ENCODE measurements at regions not wholly inside any gene's neighbourhood (a gene's known extent, or its start where the extent isn't known, plus 50 kb on each side); places are given as distances from the start of the nearest gene placed in this dataset.

DNA sequence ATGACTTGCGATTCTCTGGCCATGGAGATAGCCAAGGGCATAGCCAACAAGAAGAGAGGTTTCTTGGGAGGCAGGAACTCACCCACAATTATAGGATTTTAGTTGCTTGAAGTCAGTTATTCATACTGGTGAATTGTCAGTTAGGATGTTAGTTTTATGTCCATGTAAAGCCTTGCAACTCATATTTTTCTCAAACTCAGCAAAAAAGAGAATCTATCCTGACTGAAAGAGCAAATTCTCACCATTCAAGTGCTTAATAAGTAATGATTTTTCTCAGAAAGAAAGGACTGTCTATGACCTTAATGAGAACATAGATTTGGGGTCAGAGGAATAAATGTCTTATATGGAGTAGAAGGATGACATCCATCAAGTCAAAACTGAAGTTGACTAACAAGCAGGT, 934.5 kb downstream of the STPG2 start:
- TF ChIP-seq, protein P1, sequence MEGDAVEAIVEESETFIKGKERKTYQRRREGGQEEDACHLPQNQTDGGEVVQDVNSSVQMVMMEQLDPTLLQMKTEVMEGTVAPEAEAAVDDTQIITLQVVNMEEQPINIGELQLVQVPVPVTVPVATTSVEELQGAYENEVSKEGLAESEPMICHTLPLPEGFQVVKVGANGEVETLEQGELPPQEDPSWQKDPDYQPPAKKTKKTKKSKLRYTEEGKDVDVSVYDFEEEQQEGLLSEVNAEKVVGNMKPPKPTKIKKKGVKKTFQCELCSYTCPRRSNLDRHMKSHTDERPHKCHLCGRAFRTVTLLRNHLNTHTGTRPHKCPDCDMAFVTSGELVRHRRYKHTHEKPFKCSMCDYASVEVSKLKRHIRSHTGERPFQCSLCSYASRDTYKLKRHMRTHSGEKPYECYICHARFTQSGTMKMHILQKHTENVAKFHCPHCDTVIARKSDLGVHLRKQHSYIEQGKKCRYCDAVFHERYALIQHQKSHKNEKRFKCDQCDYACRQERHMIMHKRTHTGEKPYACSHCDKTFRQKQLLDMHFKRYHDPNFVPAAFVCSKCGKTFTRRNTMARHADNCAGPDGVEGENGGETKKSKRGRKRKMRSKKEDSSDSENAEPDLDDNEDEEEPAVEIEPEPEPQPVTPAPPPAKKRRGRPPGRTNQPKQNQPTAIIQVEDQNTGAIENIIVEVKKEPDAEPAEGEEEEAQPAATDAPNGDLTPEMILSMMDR (IDR thresholded peaks at IDR 0.05) = no peak
- TF ChIP-seq POLR2A (IDR thresholded peaks at IDR 0.05) (no peak), EP300 (IDR thresholded peaks at IDR 0.05; ENCODE audit: low read depth) (no peak)

Data from transverse colon (tissue), 3 donors.